ENCODE measurements at regions not wholly inside any gene's neighbourhood (a gene's known extent, or its start where the extent isn't known, plus 50 kb on each side); places are given as distances from the start of the nearest gene placed in this dataset.

- Histone ChIP-seq H3K4me1 (no peaks in the 10 kb centered on the region), H3K27me3 (ENCODE audit: insufficient read depth in 3 of 3, low read length in 2 of 3) (peaks cover 0 to 3% (median 0%) of the 10 kb centered on the region in 3 donors), H3K36me3 (ENCODE audit: insufficient read depth in 1 of 2, low read depth in 1 of 2) (no peaks in the 10 kb centered on the region), H3K4me3 (no peak overlapping the region), H3K27ac (no peak overlapping the region), H3K9me3 (no peaks in the 10 kb centered on the region)
- DNase-seq (no peak), ATAC-seq (no peak)
- 88 to 90% (median 90%) methylated on average over 4 of the region's 4 CpGs for WGBS, 3 donors
- intact Hi-C loops (cut with DNase I) = no loop called here
- no peak for TF ChIP-seq CTCF (IDR thresholded peaks at IDR 0.05)
Measured at GRCh38 chr7:27367179-27367932, 124.8 kb downstream of the EVX1 start.

- DNase-seq = no peak
- no peak for ATAC-seq
- 91 to 97% (median 96%) methylated on average over 4 of the region's 4 CpGs for WGBS, 3 donors
- Histone ChIP-seq H3K27ac (no peak overlapping the region), H3K9me3 (no peaks in the 10 kb centered on the region), H3K27me3 (ENCODE audit: insufficient read depth in 3 of 3, low read length in 2 of 3) (peaks cover 0 to 3% (median 0%) of the 10 kb centered on the region in 3 donors), H3K4me3 (no peak overlapping the region), H3K36me3 (ENCODE audit: insufficient read depth in 1 of 2, low read depth in 1 of 2) (no peaks in the 10 kb centered on the region), H3K4me1 (no peaks in the 10 kb centered on the region)
- intact Hi-C loops (cut with DNase I) = no loop called here
- TF ChIP-seq CTCF (IDR thresholded peaks at IDR 0.05) = no peak
Measured at GRCh38 chr7:27367933-27368549, 125.4 kb downstream of the EVX1 start.

GRCh38 chr7:27374958-27375841 is 132.6 kb downstream of the EVX1 start:
- WGBS, 3 donors = 60 to 67% (median 62%) methylated on average over 6 of the region's 6 CpGs

GRCh38 chr7:27375958-27376357 is 133.4 kb downstream of the EVX1 start:
- Histone ChIP-seq H3K4me1 (no peaks in the 10 kb centered on the region), H3K27ac (no peak overlapping the region), H3K9me3 (no peaks in the 10 kb centered on the region), H3K4me3 (no peak overlapping the region), H3K36me3 (ENCODE audit: insufficient read depth in 1 of 2, low read depth in 1 of 2) (no peaks in the 10 kb centered on the region), H3K27me3 (ENCODE audit: insufficient read depth in 3 of 3, low read length in 2 of 3) (no peaks in the 10 kb centered on the region)
- 31 to 39% (median 35%) methylated on average over 5 of the region's 5 CpGs for WGBS, 3 donors
- DNase-seq = no peak
- intact Hi-C loops (cut with DNase I) = no loop called here
- no peak for TF ChIP-seq CTCF (IDR thresholded peaks at IDR 0.05)
- ATAC-seq = no peak

More at GRCh38 chr7:27374958-27375841, 132.6 kb downstream of the EVX1 start:
- Histone ChIP-seq H3K9me3 (no peaks in the 10 kb centered on the region), H3K4me3 (no peak overlapping the region), H3K36me3 (ENCODE audit: insufficient read depth in 1 of 2, low read depth in 1 of 2) (no peaks in the 10 kb centered on the region), H3K27me3 (ENCODE audit: insufficient read depth in 3 of 3, low read length in 2 of 3) (no peaks in the 10 kb centered on the region), H3K27ac (no peak overlapping the region), H3K4me1 (no peaks in the 10 kb centered on the region)
- no peak for TF ChIP-seq CTCF (IDR thresholded peaks at IDR 0.05)
- intact Hi-C loops (cut with DNase I) = no loop called here
- DNase-seq (no peak), ATAC-seq (peak in 1 of 4 donors; percentile 37)

All from psoas muscle (tissue), 7 donors.